HG03520 (cell line): ENCODE measurements at regions not wholly inside any gene's neighbourhood (a gene's known extent, or its start where the extent isn't known, plus 50 kb on each side); places are given as distances from the start of the nearest gene placed in this dataset.

Source experiments
- ATAC-seq: cut with Tn5 transposase; IDR thresholded peaks from one replicate; pipeline ENCODE4 v1.9.1; 2021; ENCODE audit warnings: mild to moderate bottlenecking, moderate library complexity; ENCODE audit not compliant: unreplicated experiment

- ATAC-seq: no peak
Measured at GRCh38 chr3:82050382-82050781, 288.9 kb upstream of the GBE1 start.

- no peak for ATAC-seq
Measured at GRCh38 chr3:82048711-82049110, 287.3 kb upstream of the GBE1 start.

- no peak for ATAC-seq
Measured at GRCh38 chr3:82044930-82045705, 283.7 kb upstream of the GBE1 start.

DNA sequence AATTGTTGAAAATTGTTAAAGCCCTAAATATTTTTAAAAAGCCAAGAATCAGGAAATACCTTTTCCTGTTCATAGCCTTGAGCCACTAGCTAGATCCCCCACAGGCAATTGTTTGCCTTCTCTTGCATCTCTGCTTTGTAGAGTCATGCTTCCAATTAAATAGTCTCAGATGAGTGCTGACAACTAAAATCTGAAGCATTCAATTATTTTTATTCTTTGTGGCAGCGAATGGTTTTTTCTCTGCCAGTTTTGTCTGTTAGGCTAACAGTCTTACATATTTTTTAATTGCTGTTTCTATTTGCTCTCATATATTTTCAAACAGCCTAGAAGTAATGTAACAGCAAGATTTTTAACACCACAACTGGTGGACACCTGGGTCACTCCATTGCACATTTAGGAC is 277.1 kb upstream of the GBE1 start:
- no peak for ATAC-seq

- no peak for ATAC-seq
Measured at GRCh38 chr3:82033186-82033585, 271.7 kb upstream of the GBE1 start.

DNA sequence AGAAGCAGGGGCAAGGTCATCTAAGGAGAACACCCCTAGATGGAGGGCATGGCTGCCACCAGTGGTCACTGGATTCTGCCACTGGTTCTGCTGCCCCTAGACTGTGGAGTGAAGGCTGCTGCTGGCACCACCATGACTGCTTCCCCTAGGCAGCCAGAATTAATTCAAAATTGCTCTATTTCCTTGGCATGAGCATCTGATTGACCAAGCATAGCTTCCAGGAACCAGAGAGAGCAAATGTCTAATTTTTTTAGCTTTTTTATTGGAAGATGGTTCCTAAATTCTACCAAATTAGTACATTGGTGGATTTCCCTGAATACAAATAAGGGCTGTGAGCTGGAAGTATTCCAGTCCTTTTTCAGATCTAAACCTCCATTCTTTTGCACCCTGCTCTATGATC is 270.2 kb upstream of the GBE1 start:
- ATAC-seq: no peak

GRCh38 chr3:82030916-82031315 is 269.5 kb upstream of the GBE1 start:
- ATAC-seq: no peak

DNA sequence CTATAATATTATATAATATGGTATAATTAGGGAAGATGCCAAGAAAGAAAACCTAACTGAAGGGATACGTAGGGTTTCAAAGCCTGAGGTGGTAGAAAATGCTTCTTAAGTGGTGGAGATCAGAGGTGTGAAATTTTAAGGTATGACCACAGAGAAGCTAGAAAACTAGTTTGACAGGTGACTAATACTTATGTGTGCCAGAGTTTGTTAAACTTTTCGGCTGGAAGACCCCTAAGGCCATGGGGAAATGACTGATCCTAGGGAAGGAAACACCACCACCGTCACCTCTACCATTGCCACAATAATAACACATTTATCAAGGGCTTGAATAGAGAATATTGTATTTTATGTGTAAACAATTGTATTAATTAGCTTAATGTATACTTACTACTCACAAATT is 261.4 kb upstream of the GBE1 start:
- no peak for ATAC-seq

- ATAC-seq: no peak
Measured at GRCh38 chr3:82020282-82020681, 258.8 kb upstream of the GBE1 start.

DNA sequence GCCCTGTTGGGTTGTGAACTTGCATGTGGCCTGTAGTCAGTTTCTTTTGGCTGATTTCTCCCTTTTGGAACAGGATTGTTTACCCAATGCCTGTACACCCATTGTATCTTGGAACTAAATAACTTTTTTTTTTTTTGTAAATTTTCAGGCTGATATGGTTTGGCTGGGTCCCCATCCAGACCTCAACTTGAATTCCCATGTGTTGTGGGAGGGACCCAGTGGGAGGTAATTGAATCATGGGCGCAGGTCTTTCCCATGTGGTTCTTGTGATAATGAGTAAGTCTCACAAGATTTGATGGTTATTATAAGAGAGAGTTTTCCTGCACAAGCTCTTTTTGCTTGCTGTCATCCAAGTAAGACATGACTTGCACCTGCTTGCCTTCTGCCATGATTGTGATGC is 253.8 kb upstream of the GBE1 start:
- no peak for ATAC-seq

DNA sequence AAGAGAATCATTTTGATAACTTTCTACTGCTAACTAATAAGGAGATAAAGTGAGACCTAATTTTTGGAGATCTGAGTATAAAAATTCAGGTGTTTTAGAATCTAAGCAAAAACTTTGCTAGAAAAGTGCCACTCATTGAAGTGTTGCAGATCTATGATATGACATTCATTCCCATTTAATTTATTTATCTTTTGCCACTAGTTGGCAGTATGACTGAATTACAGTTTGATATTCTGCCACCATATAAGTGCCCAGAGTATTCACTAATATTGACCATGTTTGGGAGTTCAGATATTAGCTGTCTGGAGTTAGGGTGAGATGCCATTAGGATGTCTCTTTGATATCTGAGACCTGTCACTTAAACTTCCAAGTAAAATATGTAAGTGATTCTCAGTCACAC is 251.3 kb upstream of the GBE1 start:
- no peak for ATAC-seq

- no peak for ATAC-seq
Measured at GRCh38 chr3:82011336-82011735, 249.9 kb upstream of the GBE1 start.

DNA sequence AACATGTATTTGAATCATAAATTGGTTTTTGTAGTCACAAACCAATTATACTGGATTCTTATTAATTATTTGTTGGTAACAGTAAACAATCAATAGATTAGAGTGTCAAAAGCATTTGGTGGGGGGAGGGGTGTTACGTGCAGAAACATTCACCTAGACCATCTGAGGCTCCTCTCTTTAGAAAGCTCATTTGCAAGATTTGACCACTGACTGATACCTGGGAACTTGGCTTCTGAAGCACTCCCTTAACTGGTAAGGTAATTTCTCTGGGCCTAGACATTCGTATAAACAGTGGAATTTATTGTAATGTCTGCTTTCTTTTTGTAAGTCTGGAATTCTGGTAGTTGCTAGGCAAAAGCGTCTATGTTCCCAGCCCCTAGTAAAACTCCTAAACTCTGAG is 243.8 kb upstream of the GBE1 start:
- ATAC-seq: no peak

DNA sequence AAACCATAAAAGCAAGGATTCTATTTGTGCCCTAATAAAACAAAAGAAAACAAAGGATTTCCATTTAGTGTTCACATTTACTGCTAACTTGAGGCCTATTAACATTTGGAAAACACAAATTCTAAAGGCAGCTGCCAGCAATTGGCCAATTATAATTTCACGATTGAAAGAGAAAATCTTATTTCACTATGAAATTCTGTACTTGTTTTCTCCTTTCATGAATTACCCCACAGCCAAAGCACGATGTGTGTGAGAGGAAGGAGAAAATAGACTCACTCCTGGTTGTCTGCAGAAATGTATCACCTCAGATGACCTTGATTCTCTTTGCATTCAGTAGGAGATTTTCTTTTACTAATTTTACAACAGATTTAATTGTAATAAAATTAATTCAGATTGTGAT is 242.8 kb upstream of the GBE1 start:
- no peak for ATAC-seq

- no peak for ATAC-seq
Measured at GRCh38 chr3:82002986-82003642, 241.7 kb upstream of the GBE1 start.

GRCh38 chr3:82002491-82002890 is 241.0 kb upstream of the GBE1 start:
- no peak for ATAC-seq

- ATAC-seq: no peak
Measured at GRCh38 chr3:82001276-82001923, 240.0 kb upstream of the GBE1 start.

DNA sequence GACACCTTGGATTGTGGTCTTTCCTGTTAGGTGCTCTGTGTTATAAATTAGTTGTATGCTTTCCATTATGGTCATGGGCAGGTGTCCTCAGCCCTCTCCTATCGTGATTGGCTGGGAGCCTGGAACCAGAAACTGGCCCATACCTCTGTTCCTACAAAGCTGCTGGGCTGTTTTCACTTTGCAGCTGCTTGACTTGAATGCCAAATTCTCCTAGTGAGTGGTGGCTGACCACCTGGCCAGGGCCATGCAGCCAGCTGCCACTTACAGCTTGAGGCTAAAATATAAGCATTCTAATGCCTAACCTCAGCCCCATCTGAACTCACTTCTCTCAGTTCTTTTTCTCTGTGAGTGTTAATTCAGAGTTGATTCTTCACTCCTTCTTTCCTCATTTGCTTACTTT is 239.3 kb upstream of the GBE1 start:
- ATAC-seq: no peak

DNA sequence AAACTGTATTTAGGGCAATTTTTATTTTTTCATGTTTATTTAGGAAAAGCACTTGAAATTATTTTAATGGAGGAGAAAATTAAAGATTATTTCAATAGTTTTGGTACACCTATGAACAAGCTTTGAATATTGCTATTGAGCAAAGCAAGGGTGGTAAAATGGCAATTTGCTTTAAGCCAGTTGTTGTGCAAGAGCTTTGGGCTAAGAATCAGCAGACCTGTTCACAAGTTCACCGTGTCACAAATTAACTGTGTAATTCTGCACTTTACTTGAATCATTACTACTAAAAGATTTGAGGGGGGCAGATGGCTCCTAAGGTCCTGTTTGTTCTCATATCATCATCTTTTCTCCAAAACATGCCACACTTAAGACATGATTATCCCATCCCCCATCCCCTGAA is 238.9 kb upstream of the GBE1 start:
- ATAC-seq: no peak

DNA sequence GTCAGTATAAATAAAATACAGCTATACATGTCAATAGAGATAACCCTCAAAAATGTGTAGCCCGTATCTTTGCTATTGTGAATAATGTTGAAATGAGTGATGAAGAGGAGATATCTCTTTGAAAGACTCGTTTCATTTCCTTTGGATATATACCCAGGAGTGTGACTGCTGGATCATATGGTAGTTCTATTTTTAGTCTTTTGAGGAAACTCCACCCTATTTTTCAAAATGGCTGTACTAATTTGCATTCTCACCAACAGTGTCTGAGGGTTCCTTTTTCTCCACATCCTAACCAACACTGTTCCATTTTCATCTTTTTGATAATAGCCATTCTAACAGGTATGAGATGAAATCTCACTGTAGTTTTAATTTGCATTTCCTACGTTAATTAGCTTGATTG is 237.5 kb upstream of the GBE1 start:
- ATAC-seq: no peak

DNA sequence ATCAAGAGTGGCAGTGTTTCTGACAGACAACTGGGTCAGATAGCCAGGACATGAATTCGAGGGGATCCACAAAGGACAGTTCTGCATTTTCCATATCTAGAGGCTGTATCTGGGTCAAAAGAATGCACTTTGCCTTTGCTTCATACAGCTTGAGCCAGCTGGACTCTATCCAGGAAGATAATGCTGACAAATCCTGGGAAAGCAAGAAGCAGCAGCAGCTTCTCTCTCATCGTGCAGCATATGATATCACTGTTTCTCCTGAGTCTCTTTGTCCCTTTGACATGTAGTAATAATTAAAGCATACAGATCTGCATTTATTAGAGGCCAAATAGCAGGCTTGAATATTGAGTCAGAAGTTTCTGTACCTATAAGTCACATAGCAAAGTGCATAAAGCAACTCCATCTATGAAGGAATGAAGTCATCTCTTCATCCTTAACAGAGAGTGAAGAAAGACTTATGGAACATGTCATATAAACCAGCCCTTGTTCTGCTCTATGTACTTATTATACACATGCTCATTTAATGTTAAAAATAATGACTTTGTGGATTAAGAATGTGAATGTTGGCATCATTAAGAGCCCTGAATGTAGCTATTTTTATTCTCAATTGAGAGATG is 236.8 kb upstream of the GBE1 start:
- ATAC-seq: no peak

- ATAC-seq: no peak
Measured at GRCh38 chr3:81997390-81997789, 235.9 kb upstream of the GBE1 start.
